ENCODE measurements at regions not wholly inside any gene's neighbourhood (a gene's known extent, or its start where the extent isn't known, plus 50 kb on each side); places are given as distances from the start of the nearest gene placed in this dataset.

GRCh38 chr12:24551163-24551786 is 397.6 kb downstream of the BCAT1 start (continued):
- TF ChIP-seq RREB1 (CRISPR knock-in tag; IDR thresholded peaks at IDR 0.05) (no peak), ZBTB9 (CRISPR knock-in tag; IDR thresholded peaks at IDR 0.05) (no peak), THAP7 (CRISPR knock-in tag; IDR thresholded peaks at IDR 0.05) (no peak)
